Loucy (cell line): ENCODE measurements at regions not wholly inside any gene's neighbourhood (a gene's known extent, or its start where the extent isn't known, plus 50 kb on each side); places are given as distances from the start of the nearest gene placed in this dataset.

ENCODE experiments used
- EZH2phosphoT487 ChIP-seq: fragments of 200-600 bp; IDR thresholded peaks from 2 replicates; pipeline ENCODE4 v1.6.1; 2018; ENCODE audit warnings: antibody characterized with exemption, mild to moderate bottlenecking, moderate library complexity, borderline replicate concordance
- TF ChIP-seq, protein P1 (sequence below): fragments of 200-600 bp; sonication (generic); conservative IDR thresholded peaks from 2 replicates; pipeline ENCODE4 v1.5.1; 2014; ENCODE audit warnings: mild to moderate bottlenecking, antibody characterized with exemption, low read length

DNA sequence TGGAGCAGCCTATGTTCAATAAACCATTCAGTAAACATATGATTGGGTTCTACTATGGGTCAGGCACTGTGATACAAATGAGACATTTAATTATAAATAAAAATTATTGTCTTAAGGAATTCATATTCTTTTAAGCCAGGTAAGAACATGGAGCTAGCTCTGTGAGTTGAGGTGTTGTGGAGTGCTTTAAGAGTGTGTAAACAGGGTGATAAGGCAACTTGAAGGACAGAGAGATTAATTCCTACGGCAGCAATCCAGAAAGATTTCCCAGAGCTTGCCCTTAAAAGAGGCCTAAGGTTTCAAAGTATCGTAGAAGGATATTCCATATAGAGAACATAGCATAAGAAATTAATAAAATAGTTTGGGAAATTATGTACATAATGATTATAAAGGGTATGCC, 126.4 kb upstream of the FAT3 start:
- TF ChIP-seq, protein P1, sequence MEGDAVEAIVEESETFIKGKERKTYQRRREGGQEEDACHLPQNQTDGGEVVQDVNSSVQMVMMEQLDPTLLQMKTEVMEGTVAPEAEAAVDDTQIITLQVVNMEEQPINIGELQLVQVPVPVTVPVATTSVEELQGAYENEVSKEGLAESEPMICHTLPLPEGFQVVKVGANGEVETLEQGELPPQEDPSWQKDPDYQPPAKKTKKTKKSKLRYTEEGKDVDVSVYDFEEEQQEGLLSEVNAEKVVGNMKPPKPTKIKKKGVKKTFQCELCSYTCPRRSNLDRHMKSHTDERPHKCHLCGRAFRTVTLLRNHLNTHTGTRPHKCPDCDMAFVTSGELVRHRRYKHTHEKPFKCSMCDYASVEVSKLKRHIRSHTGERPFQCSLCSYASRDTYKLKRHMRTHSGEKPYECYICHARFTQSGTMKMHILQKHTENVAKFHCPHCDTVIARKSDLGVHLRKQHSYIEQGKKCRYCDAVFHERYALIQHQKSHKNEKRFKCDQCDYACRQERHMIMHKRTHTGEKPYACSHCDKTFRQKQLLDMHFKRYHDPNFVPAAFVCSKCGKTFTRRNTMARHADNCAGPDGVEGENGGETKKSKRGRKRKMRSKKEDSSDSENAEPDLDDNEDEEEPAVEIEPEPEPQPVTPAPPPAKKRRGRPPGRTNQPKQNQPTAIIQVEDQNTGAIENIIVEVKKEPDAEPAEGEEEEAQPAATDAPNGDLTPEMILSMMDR, result no peak
- TF ChIP-seq EZH2phosphoT487, result no peak
